Erythroblast (primary cell): ENCODE measurements at regions not wholly inside any gene's neighbourhood (a gene's known extent, or its start where the extent isn't known, plus 50 kb on each side); places are given as distances from the start of the nearest gene placed in this dataset.

Experiments used
- GATA1 ChIP-seq: IDR thresholded peaks from 2 replicates; pipeline ENCODE4 v1.6.1; 2011; ENCODE audit warnings: low read depth, mild to moderate bottlenecking, control low read depth, low read length, moderate library complexity
- POLR2A ChIP-seq: IDR thresholded peaks from 2 replicates; pipeline ENCODE4 v1.6.1; 2011; ENCODE audit warnings: mild to moderate bottlenecking, low read length

GRCh38 chr6:154901876-154902552 lies 93.1 kb upstream of the TIAM2 start:
- TF ChIP-seq POLR2A (no peak), GATA1 (no peak)
